GM21717 (cell line): ENCODE measurements at regions not wholly inside any gene's neighbourhood (a gene's known extent, or its start where the extent isn't known, plus 50 kb on each side); places are given as distances from the start of the nearest gene placed in this dataset.

Experiments used
- ATAC-seq: cut with Tn5 transposase; IDR thresholded peaks from one replicate; pipeline ENCODE4 v1.9.1; 2021; ENCODE audit warnings: mild to moderate bottlenecking, moderate library complexity; ENCODE audit not compliant: unreplicated experiment

DNA sequence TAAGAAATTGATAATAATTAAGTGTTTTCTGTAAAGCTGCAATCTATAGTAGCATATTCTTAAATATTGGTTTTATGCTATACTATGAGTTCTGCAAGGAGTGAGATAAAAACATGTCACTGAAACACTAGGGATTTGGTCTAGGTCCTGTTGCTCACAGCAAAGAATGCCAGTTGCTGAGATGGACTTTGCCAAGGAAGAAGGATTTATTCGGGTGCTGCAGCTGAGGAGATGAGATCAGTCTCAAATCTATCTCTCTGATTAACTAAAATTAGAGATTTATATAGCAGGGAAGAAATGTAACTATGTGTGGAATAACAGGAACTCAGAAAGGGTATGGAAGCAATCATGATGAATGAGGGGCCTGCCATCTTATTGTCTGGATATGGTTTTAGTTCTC lies 1569.9 kb downstream of the PCDH7 start:
- no peak for ATAC-seq

DNA sequence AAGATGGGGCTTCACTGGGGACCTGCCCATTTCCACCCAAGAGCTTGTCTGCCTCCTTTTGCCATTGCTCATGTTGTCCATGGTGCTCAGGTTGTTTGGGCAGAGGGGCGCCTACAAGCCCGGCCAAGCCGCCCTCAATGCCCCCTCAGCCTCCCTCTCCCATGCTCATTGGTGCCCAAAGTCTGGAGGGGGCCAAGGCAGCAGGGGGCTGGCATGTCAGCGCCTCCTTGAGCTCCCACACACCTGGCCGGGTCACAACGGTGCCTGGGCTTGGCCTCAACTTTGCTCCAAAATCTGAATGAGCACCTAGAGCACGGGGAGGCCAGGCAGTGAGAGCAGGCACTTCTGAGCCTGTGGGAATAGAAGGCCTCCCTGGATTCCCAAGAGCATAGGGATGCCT lies 1598.8 kb downstream of the PCDH7 start:
- ATAC-seq = no peak

DNA sequence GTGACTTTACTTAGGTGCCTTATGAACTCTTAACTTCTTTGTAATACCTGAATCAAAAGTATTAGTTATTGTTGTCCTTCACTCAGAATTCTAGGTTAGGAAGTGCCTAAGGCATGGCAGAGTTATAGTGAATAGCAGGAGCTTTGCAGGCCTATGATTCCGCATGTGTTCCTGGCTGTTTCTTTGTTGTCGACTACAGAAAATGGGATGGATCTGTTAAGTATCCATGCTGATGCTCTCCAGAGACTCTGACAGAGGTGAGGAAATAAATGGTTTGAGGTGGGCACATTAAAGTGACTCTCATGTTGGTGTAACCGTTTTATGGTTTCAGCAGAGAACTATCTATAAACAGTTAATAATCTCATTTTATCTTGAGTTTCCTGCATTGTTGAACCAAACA lies 1601.3 kb downstream of the PCDH7 start:
- no peak for ATAC-seq

DNA sequence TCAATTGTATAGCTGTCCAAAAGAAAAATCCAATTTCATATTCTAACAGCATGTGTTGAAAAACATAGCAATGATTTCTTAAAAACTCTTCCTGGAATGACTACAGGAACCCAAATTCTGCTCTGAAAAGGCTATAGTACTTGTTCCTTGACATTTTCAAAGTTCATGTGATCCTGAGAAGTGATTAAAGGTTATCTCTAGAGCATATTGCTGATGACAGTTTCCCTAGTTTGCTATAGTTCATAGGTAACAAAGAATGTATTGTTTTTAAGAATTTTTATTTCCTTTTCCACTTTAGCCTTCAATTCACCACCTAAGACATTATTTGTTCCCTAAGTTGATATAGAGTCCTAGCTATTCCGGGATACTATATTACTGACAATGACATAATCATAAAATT lies 1614.6 kb downstream of the PCDH7 start:
- no peak for ATAC-seq

DNA sequence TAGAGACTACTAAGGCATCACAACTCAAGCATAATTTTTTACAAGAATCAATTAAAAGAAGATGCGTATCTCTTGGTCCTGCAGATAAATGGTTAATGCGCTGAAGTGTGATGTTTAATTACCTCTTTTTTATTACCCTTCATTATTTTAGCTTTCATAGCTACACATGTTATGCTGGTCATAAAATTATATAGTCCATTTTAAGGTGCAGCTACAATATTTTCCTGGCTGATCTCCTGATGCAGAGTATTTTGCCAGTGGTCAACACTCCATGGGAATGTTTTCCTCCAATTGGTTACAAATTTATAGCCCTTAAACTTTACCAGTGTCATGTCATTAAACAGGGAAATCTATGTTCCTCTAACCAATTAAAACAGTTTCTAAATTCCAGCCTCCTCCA lies 1617.2 kb downstream of the PCDH7 start:
- ATAC-seq = no peak

DNA sequence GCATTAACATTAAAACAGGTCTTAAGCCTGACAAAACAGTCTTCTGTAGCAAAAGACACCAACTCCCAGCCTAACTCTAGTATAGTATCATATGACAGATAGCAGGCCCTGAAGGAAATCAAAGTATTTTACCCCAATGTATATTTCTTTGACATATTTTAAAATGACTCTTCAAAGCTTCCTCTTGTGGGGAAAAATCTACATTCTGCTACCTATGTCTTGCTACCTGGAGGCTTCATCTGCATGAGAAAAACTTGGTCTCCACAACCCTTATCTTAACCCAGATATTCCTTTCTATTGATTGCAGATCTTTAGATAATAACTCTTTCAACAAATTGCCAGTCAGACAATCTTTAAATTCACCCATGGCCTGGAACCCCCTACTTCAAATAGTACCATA lies 1620.4 kb downstream of the PCDH7 start:
- no peak for ATAC-seq

DNA sequence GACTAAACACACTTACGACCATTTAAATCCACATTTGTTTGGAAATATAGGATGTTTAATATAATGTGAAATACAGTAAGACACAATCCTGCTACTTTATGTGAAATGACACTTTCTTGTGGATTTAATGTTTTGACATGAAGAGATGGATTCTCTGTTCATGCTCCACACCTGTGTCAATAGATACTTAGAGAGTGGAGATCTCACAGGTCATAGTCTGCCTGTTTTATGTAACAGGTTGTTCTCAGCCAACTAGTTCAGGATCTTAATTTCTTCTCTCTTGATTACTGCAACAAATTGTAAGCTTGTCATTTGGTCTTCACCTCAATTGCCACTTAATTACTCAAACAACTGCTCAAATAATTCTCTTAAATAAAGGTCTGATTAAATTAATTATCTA lies 1621.2 kb downstream of the PCDH7 start:
- ATAC-seq = no peak

DNA sequence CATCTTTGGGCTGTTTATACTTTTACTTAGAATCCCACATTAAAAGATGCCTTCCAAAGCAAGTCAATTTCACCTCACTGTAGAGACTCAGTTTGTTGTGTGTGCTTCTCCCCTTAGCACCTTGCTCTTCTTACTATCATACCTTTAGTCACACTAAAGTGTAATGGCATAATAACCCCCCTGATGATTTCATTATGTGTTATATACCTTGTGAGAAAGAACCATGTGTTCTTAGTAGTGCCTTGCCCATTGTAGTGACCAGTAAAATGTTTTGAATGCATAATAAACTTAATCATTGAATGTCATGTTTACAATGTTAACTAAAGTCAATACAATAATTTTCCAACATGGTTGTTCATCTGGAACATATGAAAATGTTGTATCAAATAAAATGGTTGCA lies 1621.9 kb downstream of the PCDH7 start:
- no peak for ATAC-seq

DNA sequence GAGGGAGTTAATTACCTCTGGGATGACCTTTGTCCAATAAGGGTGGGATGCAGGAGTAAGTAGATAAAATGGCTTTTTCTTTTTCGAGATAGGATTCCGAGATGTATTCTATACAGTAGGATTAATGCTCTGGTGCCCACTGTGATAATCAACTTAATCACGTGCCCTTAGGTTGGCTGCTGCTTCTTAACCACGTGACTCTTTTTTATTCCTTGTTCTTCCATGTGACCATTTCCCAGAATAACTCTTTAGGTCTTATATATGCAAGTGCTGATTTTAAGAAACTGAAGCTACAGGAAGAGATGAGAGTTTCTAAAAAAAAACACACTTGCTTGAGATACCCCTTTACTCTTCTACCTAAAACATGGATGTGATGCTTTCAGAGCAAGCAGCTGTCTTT lies 1628.9 kb downstream of the PCDH7 start:
- no peak for ATAC-seq

DNA sequence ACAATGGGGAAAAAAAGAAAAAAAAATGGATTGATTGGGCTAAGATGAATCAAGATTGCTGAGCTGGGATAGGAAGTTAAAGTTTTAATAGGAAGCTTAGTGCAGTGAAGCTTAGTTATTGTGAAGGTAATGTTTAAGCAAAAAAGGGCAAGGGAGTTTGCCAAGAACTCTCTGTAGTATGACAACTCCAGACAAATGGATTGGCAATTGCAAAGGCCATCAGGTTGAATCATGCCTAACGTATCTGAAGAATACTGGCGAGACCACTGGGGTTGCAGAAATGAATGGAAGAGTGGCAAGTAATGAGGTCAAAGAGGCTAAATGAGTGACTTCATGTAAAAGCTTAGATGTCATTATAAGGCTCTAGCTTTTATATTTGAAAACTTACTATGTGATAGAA lies 1654.0 kb downstream of the PCDH7 start:
- ATAC-seq = no peak

DNA sequence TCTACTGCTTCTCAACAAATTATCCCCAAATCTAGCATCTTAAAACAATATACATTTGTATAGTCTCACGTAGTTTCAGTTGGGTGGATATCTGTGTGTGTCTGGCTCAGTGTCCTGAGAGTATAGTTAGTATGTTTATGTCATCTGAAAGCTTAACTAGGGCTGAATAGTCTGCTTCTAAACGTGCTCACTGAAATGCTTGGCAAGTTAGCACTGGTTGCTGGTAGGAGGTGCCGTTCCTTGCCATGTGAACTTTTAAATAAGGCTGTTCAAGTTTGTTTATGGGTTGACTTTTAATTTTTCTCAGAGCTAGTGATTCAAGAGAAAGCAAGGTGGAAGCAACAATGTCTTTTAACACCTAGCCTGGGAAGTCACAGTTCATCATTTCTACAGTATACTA lies 1673.6 kb downstream of the PCDH7 start:
- no peak for ATAC-seq

DNA sequence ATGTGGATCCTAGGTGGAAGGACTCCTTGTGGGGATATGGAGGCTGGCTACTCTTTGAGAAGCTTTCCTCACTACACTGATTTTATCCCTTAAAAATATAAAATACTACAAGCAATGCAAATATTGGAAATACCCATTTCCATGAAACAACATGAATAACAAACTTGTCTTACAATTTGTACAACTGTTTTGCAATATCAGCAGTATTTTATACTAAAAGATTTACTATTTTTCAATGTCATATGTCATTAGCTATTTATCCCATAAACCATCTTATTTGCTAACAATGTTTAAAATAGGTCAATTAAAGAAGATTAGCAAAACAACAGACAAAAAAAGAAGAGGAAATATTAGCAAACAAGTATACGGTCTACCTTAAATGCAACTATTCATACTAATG lies 1674.1 kb downstream of the PCDH7 start:
- ATAC-seq = no peak

DNA sequence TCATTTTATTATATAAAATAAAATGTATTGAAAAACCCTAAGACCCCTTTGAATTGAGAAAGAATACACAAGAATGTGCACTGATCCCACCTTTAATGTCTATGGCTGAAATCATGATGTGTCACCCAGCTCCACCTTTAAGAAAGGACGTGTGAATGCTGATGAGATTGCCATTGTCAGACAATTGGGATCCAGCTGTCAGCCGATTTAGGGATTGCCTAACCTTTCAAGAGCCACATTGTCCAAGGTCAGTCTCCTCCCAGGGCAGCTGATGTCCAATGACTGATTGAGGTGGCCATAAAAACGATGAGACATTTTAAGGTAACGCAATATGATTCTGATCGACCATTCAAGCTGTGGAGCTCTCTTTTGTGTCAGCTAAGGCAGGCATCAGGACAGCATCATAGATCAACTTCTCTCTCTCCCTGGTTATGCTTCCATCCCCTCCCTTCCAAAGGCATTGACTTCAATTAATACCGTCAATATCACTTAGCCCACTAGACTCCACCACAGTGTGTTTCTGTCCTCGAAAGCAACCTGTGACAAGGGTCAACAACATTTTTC lies 1676.4 kb downstream of the PCDH7 start:
- no peak for ATAC-seq

DNA sequence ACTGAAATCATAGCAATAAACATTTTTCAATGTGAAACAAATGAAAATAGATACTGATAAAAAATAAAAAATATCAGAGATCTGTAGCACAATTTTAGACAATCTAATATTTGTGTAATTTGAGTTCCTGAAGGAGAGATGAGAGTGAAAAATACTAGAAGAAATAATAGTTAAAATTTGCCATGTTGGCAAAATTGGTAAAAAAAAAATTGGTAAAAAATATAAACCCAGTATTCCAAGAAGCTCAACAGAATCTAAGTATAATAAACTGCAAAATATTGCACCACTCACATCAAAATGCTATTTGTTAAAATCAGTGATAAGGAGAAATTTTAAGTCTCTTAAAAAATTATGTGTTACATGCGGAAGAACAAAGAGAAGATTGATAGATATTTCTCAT lies 1680.7 kb downstream of the PCDH7 start:
- no peak for ATAC-seq

DNA sequence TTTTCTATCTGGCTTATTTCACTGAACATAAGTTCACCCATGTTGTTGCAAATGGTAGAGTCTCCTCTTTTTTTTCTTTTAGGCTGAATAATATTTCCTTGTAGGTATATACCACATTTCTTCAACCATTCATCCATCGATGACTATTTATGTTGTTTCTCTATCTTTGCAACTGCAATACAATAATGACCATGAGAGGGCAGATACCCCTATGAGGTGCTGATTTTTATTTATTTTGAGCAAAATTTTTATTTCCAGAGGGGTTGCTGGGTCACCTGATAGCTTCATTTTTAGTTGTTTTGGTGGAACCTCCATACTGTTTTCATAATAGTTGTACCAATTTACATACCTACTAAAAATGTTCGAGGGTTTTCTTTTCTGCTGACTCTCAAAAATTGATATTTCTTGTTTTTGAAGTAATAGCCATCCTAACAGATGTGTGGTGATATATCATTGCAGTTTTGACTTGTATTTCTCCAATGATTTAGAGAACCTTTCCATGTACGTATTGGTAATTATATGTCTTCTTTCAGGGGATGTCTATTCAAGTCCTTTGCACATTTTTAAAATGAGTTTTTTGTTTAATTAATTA lies 1697.0 kb downstream of the PCDH7 start:
- no peak for ATAC-seq

DNA sequence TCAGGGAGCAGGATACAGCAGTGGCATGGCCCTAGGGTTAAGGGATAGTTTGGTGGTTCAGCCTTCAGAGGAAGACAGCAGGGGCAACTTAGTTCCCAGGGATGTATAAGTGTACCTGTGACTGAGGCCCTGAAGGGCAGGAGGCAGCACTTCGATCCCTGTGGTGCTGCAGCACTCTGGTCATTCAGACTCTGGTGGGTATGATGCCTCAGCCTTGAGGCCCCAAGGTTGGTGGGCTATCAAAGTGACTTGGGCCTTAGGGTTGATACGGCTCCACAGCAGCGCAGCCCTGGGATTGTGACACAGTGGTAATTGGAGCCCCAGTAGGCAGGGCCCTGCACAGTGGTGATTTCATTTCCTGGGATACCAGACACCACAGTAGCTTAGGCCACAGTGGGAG lies 1703.1 kb downstream of the PCDH7 start:
- ATAC-seq = no peak

DNA sequence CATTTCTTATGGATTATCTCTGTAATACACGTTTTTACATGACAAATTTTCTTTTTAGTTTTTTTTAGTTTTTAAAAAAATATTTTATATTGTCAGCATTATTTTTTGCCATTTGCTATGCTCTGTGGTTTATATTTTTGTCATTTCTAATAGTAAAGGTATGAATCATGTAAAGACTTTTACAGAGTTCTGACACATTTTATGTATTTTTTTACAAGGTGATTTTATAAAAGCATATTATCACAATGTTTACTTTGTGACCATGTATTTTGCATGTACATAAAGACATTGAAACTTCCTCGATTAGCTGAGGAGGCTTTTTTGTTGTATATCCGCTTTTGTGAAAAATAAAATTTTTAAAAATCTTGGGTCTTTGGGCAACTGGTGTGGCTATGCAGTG lies 1705.1 kb downstream of the PCDH7 start:
- no peak for ATAC-seq

DNA sequence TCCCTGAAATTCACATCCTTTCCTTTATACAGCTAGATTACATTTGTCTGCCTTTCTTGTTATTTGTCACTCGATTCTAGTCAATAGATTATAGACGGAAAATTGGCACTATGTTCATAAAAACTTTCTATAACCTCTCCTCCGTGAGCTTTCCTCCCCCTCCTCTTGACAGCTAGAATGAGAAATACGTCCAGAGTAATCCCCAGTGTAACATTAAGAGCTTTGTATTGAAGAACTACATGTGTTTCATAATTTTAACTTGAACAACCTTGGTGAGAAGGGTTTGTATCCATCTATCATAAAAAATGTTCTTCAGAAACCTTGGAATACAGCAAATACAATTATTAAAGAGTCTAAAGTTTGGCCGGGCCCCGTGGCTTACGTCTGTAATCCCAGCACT lies 1707.4 kb downstream of the PCDH7 start:
- ATAC-seq = no peak

DNA sequence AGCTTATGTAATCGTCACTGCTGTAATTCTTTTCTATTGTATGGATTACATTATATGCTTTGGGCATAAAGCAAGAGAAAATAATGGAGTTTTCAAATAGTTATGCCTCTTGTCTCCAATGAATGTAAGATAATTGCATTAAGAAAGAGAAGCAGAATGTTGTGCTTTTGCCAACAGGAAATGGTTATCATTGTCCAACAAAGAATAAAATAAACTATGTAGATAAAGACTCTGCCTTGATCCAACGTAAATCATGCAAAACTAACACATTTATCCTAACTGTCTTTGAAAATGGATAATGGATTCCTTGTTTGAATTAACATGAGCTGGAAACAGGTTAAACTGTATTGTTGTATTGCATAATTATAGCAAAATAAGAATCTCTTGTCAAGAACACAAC lies 1709.0 kb downstream of the PCDH7 start:
- no peak for ATAC-seq

DNA sequence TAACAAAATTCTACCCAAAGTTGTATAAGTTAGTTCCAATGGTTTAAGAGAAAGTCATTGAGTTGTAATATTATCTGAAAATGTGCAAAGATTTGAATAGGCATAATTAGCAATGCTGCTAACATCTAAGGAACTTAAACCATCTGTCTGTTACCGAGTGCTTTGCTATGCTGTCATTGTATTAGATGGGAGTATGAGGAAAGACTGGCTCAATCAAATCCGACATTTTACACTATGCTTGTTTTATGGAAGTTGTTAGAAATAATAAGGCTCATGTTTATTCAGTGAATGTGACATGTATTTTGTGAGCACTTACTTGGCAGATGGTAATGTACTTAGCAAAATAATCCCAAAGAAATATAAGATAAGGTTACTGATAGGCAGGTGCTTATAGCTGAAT lies 1715.1 kb downstream of the PCDH7 start:
- no peak for ATAC-seq

DNA sequence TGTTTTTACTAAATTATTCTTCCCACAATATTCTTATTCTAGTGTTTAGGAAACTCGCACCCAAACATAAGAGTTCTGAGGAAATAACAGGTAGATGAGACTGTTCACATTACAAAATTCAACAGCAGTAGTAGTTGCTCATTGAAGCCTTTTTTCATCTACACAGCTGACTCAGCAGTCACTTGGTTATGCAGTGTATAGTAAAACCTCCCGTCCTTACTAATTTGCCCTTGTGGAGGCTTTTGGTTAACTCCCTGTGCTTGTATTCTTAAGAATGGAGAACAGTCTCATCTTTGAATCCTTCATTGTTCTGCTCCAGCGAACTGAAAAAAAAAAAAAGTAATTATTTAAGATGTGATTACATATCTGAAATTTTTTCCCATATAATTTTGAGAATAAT lies 1716.6 kb downstream of the PCDH7 start:
- no peak for ATAC-seq

DNA sequence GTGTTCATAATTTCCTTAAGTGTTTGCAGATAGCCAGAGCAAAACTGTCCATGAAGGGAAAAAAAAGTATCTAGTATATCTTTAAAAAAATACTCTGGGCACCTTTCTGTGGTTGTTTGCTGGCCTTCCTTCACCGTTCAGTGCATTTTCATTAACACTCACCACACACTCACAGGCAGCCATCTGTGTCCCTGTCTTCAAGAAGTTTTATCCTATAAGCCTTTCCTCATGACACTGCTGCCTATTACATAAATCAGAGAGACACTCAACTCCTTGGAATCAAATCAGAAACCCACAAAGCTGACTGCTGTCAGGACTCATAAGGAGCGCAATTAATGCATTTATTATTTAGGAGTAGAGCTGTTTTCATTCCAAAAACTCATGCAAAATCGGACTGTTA lies 1720.2 kb downstream of the PCDH7 start:
- no peak for ATAC-seq

DNA sequence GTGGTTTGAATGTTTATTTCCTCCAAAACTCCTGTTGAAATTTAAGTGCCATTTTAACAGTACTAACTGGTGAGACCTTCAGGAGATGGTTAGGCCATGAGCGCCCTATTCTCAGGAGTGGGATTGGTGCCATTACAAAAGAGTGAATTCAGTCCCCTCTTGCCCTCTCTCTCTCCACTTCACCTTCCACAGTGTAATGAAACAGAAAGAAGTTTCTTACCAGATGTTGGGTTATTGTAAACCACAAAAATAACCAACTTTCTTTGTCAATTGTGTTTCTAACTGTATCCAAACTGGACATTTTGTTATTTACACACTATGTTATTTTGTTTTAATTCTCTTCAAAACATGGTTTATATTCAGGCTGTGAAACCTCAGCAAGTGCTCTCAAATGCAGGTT lies 1734.3 kb downstream of the PCDH7 start:
- no peak for ATAC-seq
